Activated CD4-positive, alpha-beta T cell treated with anti-CD3 and anti-CD28 coated beads, Interleukin-2, Interleukin-6, amounts not matched to agents 100 ng/mL and 50 ng/mL, durations not matched to agents 16 hours and 8 hours (primary cell): ENCODE measurements at regions not wholly inside any gene's neighbourhood (a gene's known extent, or its start where the extent isn't known, plus 50 kb on each side); places are given as distances from the start of the nearest gene placed in this dataset.
"Not testable (repeated sequence)": the region's sequence is repeated elsewhere in the genome, so short reads cannot be mapped to it uniquely, and the experiment has no call there.

Experiments
- DNase-seq: peaks from one replicate; pipeline ENCODE4 v3.0.0-alpha.2; 2020

DNA sequence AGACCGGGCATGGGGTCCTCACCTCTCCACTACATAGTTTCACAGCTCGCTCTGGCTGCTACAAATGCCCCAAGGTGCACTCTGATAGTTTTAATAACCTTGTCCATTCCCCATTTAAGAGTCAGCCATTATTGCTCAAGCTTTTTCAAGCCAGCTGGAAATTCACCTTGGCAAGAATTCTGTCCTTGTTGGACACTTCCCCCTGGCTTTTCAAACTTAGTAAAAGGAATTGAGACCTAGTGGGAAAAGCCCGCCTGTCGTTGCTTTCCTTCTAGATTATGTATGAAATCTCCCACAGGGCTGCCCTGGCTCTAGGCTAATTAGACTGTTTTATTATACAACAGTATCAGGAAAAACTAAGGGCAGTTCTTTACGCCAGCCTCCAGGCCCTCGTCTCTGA, 293.7 kb upstream of the GADL1 start:
- no peak for DNase-seq

DNA sequence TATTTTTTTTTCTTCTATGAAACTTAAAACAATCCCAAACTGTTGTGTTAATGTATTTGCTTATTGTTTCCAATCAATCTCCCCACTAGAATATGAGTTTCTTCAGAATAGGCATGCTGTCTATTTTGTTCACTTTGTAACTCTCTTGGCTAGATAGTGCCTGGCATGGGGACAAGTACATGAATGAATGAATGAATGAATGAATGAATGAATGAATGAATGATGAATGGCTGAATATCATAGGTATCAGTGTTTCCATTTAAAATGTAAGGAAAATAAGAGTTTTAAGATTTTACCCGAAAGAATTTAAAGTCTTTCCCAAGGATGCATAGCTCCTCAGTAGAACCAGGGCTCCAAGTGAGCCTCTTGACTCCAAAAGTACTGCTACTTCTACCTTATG, 294.9 kb upstream of the GADL1 start:
- DNase-seq, result no peak

DNA sequence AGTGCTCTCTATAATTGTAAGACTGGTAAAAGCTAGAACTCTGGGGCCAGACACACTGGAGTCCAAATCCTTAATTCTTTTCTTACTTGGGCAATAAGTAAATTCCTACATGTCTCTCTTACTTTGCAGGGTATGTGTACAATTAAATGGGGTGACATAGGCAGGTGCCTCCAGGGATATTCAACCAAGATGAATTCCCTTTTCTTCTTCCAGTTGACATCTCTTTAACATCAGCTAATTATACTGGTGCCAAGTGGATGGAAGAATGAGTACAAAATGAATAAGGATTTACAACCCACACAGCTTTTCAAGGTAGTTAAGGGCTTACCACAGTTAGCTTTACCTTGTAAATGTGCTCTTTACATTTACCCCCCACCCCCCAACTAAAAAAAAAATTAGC, 295.5 kb upstream of the GADL1 start:
- DNase-seq, result no peak

DNA sequence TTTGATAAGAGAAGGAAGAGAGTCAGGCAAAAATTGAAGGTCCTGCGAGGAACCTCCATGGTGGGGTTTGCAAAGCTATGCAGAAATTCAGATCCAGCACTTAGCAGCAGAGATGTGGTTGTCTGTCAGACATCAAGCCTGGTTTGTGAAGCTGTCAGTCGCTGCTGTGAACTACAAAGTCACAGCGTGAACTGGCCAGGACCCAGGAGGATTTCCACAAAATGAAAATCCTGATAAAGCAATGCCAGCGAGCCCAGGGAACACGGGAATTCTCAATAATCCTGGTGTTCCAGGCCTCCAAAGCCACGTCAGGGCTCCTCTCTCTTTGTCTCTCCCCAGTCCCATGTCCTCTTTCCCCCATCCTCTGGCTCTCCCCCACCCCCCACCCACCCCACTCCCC, 296.9 kb upstream of the GADL1 start:
- DNase-seq, result no peak

DNA sequence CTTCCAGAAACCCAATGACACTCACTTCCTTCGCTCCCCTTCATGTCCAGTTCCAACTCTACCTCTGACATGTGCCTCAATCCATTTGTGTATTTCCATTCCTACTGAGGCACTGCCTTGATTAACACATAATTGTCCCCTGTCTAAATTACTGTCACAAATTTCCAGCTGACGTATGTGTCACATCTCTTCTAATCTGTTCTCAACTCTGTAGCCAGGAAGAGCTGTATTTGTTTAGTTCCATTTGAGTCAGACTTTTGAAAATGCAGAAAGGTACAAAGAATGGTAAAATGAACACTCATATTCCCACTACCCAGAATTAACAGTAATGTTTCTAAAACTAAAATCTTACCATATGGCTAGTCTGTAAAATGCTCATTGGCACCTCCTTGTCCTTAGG, 299.0 kb upstream of the GADL1 start:
- no peak for DNase-seq

DNA sequence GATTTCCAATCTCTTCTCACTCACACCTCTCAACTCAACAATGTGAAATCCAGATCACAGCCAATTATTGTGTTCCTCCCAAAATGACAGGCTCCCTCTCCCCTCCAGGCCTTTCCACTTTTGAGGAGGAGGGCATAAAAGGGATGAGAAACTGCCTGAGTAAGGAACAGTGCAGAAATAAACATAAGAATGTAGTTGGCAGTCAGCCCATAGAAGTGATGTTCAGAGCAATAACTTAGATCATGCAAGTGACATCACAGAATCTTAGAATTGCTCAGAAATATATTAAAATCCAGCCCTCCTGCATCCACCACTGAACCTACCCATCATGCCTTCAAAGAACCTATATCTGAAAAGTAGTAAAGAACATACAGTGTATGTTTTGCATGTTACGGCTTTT, 299.4 kb upstream of the GADL1 start:
- no peak for DNase-seq

DNA sequence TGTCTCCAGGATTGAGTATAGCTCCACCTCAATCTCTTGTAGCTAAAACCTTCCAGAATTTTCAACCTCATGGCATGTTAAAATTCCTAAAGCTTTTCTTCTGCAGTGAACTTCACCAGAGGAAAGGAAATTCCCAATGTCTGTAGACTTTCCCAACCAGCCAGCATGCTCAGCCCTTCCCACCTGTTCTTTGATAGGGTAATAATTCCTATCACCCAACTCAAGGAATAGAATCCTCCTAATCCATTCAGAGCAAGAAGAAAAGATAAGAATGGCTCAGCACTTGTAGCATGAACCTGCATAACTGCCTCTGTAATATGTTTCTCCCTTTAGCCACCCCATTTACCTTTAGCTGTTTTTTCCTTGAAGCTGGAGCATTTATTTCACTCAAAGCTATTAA, 301.8 kb upstream of the GADL1 start:
- no peak for DNase-seq

DNA sequence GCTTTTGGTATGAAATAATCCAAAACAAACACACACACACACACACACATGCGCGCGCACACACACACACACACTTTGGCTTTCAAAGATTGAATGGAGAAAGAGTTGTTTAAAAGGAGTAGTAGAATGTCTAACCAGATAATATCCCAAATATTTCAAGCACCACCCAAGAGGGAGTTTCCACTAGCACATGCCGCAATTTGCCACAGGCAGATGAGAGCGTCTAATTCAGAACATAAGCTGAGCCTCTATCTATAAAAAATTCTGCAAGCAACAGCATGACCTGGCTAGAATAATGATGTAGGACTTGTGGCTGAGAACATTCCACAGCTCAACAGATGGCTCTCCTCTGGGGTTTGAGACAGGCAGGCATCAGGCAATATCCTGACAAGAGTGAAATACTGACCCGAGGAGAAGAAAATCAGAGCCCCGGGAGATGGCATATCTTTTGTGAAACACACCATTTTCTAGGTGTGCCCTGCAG, 302.5 kb upstream of the GADL1 start:
- no peak for DNase-seq

DNA sequence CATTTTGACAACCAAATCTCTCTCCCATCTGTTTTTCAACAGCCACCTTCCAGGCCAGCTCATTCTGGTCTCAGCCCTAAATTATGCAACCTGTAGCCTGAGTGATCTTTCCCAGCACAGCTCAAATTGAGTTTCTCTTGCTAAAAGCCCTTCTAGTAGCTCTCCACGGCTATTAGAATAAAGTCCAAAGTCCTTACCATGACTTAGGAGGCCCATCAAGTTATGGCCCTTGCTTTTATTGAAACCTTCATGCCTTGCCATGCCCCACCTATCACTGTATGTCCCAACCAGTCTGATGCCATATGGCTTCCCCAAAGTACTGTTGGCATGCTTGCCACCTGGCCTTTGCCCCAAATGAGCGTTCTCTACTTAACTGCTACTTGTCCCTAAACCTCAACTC, 303.5 kb upstream of the GADL1 start:
- DNase-seq, result no peak

DNA sequence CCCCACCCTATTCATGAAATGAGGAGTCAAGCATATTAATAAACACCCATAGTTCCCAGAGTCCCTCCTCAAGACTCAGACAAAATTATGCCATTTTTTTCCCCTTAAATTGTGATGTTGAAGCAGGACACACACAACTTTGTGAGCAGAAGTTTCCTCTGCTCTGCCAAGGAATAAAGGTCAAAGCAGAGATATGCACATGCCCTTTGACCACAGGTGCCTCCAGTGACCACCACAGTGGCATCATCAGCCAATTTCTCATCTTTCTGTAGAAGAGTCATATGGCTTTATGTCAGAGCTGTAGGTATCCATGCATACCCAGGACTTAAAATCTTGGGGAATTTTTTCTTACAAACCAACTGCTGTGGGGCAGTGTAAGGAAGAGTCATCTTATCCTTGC, 304.4 kb upstream of the GADL1 start:
- no peak for DNase-seq

DNA sequence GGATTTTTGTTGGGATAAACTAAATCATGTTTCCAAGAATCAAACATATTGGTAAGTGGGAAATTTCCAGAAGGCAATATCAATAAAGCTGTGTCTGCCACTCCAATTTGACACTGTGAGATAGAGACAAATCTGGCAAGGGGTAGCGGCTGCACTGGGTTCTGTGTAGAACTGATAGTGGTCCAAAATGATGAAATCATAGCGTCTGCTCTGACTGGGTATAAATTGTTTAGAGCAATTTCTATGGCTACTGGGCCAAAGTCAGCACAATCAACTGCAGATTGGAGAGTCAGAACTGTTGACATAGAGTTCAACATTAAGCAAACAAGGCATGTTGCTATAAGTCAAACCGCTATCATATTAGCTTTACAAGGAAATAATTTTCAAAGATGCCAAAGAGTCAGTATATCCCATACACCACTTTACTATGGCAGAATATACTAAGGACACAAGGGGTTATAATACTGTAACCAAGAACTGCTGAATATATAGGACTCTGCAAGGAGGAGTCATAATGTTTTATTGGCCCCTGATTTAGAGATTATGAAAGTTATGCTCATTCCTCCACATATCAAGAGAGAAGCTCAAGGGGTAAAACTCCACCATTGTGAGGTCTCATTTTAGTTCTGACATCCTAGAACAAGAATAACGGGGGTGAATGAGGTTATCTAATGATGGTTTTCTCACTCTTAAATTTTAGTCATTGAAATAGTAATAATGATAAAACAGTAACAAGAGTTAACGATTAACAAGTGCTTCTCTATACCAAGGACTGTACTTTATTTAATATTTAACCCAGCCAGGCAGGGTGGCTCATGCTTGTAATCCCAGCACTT, 309.7 kb upstream of the GADL1 start:
- no peak for DNase-seq

DNA sequence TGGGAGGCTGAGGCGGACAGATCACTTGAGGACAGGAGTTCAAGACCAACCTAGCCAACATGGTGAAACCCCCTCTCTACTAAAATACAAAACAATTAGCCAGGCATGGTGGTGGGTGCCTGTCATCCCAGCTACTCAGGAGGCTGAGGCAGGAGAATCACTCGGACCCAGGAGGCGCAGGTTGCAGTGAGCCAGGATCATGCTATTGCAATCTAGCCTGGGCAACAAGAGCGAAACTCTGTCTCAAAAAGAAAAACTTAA, 310.3 kb upstream of the GADL1 start:
- not testable (repeated sequence) for DNase-seq

DNA sequence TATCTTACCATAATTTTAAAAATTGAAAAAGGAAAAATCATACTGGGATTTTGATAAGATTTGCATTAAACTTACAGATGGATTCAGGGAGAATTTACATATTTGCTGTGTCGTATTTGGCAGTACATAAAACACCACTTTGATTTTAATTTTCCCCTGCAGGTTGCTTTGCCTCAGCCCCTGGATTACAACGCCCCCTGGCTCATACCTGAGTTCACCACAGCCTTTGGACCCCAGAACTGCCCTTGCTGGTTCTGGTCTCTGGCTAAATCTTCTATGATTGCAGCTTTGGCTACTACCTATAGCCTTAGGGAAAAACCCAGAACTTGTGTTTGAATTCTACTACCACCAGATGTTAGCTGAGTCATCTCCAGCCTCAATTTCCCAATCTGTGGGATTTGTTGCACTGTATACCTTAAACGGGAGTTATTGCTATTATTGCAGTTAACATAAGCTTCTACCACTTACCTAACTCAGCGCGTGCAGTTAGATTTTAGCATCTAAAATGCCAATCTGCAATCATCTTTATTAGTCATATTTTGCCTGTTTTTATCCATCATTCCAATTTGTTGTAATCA, 315.7 kb upstream of the GADL1 start:
- no peak for DNase-seq

DNA sequence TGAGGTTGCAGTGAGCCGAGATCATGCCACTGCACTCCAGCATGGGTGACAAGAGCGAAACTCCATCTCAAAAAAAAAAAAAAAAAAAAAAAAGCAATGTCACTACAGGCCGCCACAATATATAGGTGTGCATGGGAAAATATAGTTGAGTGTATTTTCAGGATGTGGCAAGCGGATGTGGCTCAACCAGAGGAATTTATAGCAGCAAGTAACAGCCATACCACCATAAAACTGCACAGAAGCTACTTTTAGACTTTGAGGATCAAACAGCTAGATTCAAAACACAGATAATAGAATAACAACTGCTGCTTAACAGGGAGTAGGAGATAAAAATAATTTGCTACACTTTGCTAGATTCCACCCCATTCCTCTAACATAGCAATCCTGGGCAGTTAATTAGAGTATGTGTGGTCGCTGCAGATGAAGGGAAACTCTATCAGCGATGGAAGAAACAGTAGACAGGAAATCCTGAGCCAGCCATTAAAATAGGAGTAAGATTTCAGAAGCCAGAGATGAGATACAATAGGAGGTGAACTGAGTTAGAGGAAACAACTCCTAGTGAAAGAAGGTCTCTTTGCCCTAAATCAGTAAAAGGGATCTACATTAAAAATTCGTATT, 318.7 kb upstream of the STT3B start:
- peak; percentile 67 for DNase-seq

DNA sequence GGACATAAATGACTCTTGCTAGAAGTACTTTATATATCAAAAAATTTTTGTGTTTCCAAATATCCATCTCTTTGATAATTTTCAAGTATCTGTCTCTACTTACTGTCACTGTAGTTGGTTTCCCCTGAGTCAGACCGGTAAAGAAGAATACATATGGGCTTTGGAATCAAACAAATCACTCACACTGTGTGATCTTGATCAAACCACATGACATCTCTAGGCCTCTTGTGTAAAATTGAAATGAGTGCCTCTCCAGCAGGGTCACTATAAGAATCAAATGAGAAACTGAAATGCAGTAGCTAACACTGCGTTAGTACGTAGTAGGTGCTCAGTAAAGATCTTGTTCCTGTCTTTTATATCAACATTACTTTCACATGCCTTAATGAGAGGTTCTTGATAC, 314.6 kb upstream of the STT3B start:
- DNase-seq, result peak; percentile 46

DNA sequence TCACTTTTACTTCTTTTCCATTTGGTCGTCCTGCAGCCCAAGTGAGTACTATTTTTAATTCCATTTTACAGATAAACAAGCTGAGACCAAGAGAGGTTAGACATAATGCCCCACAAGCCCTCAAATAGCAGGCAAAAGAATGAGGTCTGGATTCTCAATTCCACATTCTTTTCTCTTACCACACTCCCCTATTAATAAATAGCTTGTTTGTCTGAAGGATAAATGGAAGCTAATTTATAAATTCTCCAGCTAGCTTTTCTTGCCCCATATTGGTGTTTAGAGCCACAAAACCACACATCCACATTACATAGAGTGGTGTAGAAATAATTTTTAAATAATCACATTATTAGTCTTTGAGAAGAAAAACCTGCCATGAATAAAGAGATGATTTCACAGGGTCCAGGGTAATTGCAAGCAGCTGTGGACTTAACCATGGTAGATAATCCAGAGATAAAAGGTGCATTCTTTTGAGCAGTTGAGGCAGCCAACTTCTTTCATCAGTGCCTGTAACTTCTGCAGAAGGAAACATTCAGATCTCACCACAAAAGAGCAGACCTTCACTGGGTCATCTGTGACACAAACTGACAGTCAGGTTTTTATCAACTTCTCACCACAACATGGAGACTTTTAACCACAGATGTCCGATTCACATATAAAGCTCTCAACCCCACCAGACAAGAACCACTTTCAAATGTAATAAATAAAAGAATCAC, 313.4 kb upstream of the STT3B start:
- peak; percentile 41 for DNase-seq

DNA sequence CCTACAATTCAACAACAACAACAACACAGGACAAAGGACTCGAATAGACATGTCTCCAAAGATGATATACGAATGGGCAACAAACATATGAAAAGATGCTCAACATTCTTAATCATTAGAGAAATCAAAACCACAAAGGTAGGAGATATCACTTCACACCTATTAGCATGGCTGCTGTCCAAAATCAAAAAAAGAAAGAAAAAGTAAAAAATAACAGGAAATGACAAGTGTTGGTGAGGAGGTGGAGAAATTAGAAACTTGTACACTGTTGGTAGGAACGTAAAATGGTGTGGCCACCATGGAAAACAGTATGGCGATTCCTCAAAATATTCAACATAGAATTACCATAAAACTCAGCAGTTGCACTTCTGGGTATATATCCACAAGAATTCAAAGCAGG, 312.3 kb upstream of the STT3B start:
- no peak for DNase-seq

DNA sequence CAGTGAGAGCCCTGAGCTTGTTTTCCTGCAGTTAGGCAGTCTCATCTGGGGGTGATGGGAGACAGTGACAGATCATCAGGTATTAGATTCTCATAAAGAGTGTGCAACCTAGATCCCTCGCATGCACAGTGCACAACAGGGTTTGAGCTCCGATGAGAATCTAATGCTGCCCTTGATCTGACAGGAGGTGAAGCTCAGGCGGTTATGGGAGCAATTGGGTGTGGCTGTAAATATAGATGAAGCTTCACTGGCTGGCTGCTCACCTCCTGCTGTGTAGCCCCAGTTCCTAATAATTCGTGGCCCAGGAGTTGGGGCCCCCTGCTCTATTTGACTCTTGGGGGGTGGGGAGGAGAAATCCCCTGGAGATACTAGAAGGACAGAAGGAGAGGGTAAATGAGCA, 309.4 kb upstream of the STT3B start:
- no peak for DNase-seq

DNA sequence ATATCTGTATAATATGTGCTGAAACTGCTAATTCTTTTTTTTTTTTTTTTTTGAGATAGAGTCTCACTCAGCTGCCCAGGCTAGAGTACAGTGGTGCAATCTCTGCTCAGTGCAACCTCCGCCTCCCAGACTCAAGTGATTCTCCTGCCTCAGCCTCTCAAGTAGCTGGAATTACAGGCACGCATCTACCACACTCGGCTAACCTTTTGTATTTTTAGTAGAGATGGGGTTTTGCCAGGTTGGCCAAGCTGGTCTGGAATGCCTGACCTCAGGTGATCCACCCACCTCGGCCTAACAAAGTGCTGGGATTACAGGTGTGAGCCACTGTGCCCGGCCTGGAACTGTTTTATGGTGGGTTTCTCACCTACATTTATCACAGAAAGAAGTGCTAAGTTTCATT, 307.8 kb upstream of the STT3B start:
- DNase-seq, result no peak

DNA sequence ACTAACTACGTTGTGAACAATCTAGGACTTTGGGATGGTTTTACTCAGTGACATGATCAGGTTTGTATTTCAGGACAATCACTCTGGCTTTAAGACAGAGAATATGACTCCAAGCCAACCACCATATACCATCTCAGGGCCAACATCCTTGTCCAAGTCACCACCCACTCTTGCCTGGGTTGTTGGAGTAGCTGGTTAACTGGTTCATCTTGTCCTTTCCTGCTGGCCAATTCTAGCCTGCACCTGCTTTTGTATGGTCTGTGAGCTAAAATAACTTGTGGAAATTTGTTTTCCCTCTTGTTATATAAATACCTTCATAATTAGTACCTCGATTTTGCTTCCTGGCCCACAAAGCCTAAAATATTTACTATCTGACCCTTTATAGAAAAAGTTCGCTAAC, 306.8 kb upstream of the STT3B start:
- no peak for DNase-seq

DNA sequence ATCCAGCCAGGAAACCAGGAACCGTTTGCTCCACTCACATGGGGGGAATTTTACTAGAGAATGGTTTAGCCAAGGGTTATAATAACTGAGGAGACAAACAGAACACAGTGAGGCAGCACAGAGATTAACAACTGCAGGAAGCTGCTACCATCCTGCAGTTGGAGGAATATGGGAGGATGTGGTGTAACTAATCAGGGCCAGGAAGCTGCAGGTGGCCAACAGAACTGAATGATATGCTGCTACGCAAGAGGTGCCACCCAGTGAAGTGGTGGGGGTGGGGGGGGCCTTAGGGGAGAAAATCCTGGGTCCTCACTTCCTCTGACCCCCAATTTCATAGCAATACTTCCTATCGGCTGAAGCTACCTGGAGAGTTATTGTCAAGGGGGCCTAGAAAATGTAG, 306.4 kb upstream of the STT3B start:
- peak; percentile 49 for DNase-seq

DNA sequence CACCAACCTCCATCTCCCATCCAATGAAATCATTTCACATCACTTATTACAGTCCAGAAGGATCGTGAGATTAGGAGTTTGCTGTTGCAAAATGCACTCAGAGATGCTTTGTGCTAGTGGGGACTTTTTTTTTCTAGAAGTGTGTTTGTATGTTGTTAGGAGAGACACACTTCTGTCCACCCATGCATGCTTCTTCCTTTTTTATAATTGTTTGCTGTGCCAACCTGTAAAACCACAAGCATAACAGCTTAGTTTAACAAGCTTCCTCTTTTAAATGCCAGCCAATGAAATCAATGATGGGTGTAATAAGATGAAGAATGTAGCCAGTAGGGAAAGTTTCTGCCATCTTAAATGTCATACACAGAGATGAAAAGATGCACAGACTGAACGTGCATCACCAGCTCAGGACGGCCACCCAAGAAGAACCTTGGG, 305.6 kb upstream of the STT3B start:
- no peak for DNase-seq

DNA sequence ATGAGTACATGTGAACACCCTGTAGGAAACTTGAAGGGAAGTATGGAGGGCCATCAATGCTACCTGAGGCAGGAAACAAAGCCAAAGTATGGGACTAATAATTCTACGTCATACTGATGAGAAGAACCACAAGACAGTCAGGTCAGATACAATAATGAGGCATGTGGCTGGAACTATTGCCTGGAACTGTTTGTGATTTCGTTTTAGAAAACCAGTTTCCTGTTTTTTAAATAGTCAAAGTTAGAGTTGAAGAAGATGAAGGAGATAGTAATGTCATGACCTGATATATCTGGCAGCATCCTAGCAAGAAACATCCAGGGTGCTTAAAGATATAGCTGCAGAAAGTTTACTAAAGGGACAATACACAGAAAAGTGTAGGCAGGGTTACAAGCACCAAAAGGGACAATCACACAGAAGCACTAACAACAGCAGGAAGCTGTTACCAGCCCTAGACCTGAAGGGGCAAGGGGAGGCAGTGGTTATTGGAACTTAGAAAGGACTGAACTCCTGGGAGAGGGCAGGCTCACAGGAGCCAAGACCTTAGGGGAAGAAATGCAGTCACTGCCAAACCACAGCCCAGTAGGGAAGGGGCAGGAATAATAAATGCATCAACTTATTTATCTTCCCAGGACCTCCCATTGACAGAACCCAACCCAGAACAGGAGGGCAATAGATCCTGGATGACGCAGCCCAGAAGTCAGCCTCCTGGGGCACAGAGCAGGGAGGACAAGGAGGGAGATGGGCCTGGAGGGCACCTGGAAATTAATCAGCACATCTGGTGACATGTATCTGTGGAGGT, 302.1 kb upstream of the STT3B start:
- DNase-seq, result no peak
